Spleen (tissue), 11 donors: ENCODE measurements at regions not wholly inside any gene's neighbourhood (a gene's known extent, or its start where the extent isn't known, plus 50 kb on each side); places are given as distances from the start of the nearest gene placed in this dataset.

ENCODE experiments used
- DNase-seq: peaks from one replicate; pipeline ENCODE4 v3.0.0-alpha.2; 2020
- H3K27ac ChIP-seq, 8 donors: fragments of 200-600 bp; sonication (generic) in 7 of 8; 1 replicate in 4 of 8; 2 replicates in 4 of 8; pipeline versions ENCODE4 v1.5.0 to v1.8.0; 2016 to 2021; ENCODE audit warnings: inconsistent platforms in 4 of 8, mild to moderate bottlenecking in 4 of 8, moderate library complexity in 1 of 8
- H3K27me3 ChIP-seq, 7 donors: fragments of 200-600 bp; sonication (generic) in 6 of 7; replicated peaks in 1 of 7; 1 replicate in 4 of 7; 2 replicates in 3 of 7; pipeline versions ENCODE4 v1.5.0 to v1.8.0; 2016 to 2021; ENCODE audit warnings: inconsistent platforms in 3 of 7, mild to moderate bottlenecking in 1 of 7
- H3K36me3 ChIP-seq, 6 donors: fragments of 200-600 bp; sonication (generic) in 5 of 6; 1 replicate in 4 of 6; 2 replicates in 2 of 6; pipeline versions ENCODE4 v1.5.0 to v1.8.0; 2016 to 2021; ENCODE audit warnings: inconsistent platforms in 2 of 6
- H3K4me1 ChIP-seq, 6 donors: fragments of 200-600 bp; sonication (generic) in 5 of 6; 1 replicate in 3 of 6; 2 replicates in 3 of 6; pipeline versions ENCODE4 v1.5.0 to v1.8.0; 2016 to 2021; ENCODE audit warnings: inconsistent platforms in 3 of 6
- H3K4me3 ChIP-seq, 8 donors: fragments of 200-600 bp; sonication (generic) in 7 of 8; 1 replicate in 4 of 8; 2 replicates in 4 of 8; pipeline versions ENCODE4 v1.5.0 to v1.8.0; 2016 to 2021; ENCODE audit warnings: inconsistent platforms in 4 of 8, mild to moderate bottlenecking in 4 of 8, moderate library complexity in 2 of 8
- H3K9me3 ChIP-seq, 8 donors: fragments of 200-600 bp; sonication (generic) in 7 of 8; 1 replicate in 4 of 8; 2 replicates in 4 of 8; pipeline versions ENCODE4 v1.5.0 to v1.8.0; 2016 to 2021; ENCODE audit warnings: inconsistent platforms in 4 of 8
- CTCF ChIP-seq, 11 experiments: fragments of 200-600 bp in 7 of 11; fragments of 450-650 bp in 4 of 11; sonication (generic) in 4 of 11; IDR thresholded peaks in 8 of 11; conservative IDR thresholded peaks in 3 of 11; 1 replicate in 7 of 11; 2 replicates in 4 of 11; pipeline versions ENCODE4 v1.4.0 to v1.8.0; 2016 to 2021; ENCODE audit warnings: antibody characterized with exemption in 11 of 11, inconsistent platforms in 4 of 11, mild to moderate bottlenecking in 1 of 11
- POLR2A ChIP-seq, 3 donors: fragments of 450-650 bp; IDR thresholded peaks; one replicate each; pipeline ENCODE4 v1.5.1; 2017; ENCODE audit warnings: antibody characterized with exemption in 3 of 3, mild to moderate bottlenecking in 1 of 3
- POLR2AphosphoS5 ChIP-seq, 3 donors: sonication (generic); formaldehyde crosslinking; IDR thresholded peaks; one replicate each; pipeline ENCODE4 v1.5.1; 2017; ENCODE audit warnings: antibody characterized with exemption in 3 of 3
- WGBS, 5 donors: extraction: QIAGEN DNeasy Blood & Tissue Kit in 3 of 5; methylation state at CpG; one replicate each; pipeline versions ENCODE4 v1.1.5 to v1.1.7; 2013 to 2018; 5-methylcytosine and 5-hydroxymethylcytosine counted together
- intact Hi-C: fragments of 100-400 bp; cut with DNase I; formaldehyde crosslinking; loops from one replicate; pipeline ENCODE4 v1.15.0; 2023; ENCODE audit warnings: low total_unique reads
- donor health status: healthy with polysubstance abuse.
- donor health status: DM: no; HTN: no; CAD: no; lungs with moderate emphysema.
- donor health status: DM: no; HTN: no; CAD: no.
- donor health status: Bipolar disorder and iron deficiency.
- donor health status: healthy.
- donor health status: DM: no; HTN: no; CAD: no.
- donor health status: DM: yes; HTN: yes; CAD: no.

- no peak for DNase-seq
- TF ChIP-seq CTCF (IDR thresholded peaks at IDR 0.05 in 8 of 11, conservative IDR thresholded peaks at IDR 0.05 in 3 of 11) (no peak), POLR2A (IDR thresholded peaks at IDR 0.05) (no peak), POLR2AphosphoS5 (IDR thresholded peaks at IDR 0.05) (peak in 1 of 3 donors; percentile 72)
- 44 to 65% (median 52%) methylated on average over 8 of the region's 8 CpGs for WGBS, 5 donors
Observed at GRCh38 chr2:217223222-217223930, 363.5 kb upstream of the TNP1 start.

GRCh38 chr2:217222309-217222910 lies 362.5 kb upstream of the TNP1 start:
- H3K4me1 ChIP-seq: peaks cover 7 to 34% (median 19%) of the 10 kb centered on the region in 6 donors
- peaks cover 0 to 56% (median 0%) of the 10 kb centered on the region in 7 donors for H3K27me3 ChIP-seq
- intact Hi-C loops: no loop called here

More at GRCh38 chr2:217223222-217223930, 363.5 kb upstream of the TNP1 start:
- Histone ChIP-seq H3K27me3 (peaks cover 0 to 61% (median 0%) of the 10 kb centered on the region in 7 donors), H3K4me3 (no peak overlapping the region), H3K27ac (peak overlapping the region in 7 of 8 donors; percentile 30 to 73 (median 58)), H3K9me3 (peaks cover 0 to 7% (median 0%) of the 10 kb centered on the region in 8 donors), H3K36me3 (no peaks in the 10 kb centered on the region), H3K4me1 (peaks cover 7 to 34% (median 19%) of the 10 kb centered on the region in 6 donors)
- intact Hi-C loops: no loop called here

DNA sequence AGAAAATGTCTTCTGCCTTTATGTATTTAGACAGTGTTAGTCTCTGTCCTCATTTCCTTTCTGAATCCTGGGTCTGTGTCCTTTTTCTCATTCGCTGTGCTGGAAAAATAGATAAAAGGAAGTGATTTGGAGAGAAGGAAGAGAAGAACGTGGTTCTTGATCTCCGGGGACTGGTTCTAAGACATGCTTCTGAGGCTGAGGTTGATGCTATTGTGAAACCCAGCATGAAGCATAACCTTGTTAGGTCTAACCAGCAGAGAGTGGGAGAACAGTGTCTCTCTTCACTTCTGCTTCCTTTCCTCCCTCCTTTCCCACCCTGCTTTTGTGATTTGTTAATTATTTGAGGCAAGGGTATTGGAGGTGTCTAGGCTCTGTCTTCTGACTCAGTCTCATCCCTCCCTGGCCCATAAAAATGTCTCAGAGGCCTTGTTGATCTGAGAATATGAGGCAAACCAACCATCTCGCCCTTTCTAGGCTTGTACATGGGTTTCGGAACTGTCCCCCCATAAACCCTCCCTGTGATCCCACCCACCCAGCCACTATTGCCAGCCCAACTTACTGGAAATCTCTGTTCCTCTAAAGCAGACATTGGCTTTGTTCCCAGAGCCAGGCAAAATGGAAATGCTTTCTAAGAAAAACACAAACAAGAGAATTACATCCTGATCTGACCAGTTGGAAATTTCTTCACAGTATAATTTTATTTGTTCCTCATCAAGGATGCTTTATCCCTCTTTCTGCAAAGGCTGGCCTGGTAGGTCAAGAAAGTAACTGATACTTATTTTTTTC lies 360.6 kb upstream of the TNP1 start:
- DNase-seq: no peak
- Histone ChIP-seq H3K27me3 (peaks cover 0 to 57% (median 0%) of the 10 kb centered on the region in 7 donors), H3K27ac (peak overlapping the region in 1 of 8 donors; percentile 2), H3K4me1 (peaks cover 7 to 34% (median 21%) of the 10 kb centered on the region in 6 donors), H3K9me3 (peaks cover 0 to 7% (median 0%) of the 10 kb centered on the region in 8 donors), H3K36me3 (no peaks in the 10 kb centered on the region), H3K4me3 (no peak overlapping the region)
- 59 to 76% (median 67%) methylated on average over 5 of the region's 5 CpGs for WGBS, 5 donors
- intact Hi-C loops: no loop called here
- no peak for TF ChIP-seq CTCF (IDR thresholded peaks at IDR 0.05 in 8 of 11, conservative IDR thresholded peaks at IDR 0.05 in 3 of 11)
- TF ChIP-seq POLR2AphosphoS5 (IDR thresholded peaks at IDR 0.05): no peak
- TF ChIP-seq POLR2A (IDR thresholded peaks at IDR 0.05): no peak

More at GRCh38 chr2:217222309-217222910, 362.5 kb upstream of the TNP1 start:
- no peak for DNase-seq
- H3K4me3 ChIP-seq: no peak overlapping the region
- TF ChIP-seq CTCF (IDR thresholded peaks at IDR 0.05 in 8 of 11, conservative IDR thresholded peaks at IDR 0.05 in 3 of 11): no peak
- TF ChIP-seq POLR2AphosphoS5 (IDR thresholded peaks at IDR 0.05): no peak
- TF ChIP-seq POLR2A (IDR thresholded peaks at IDR 0.05): no peak
- no peaks in the 10 kb centered on the region for H3K36me3 ChIP-seq
- 16 to 44% (median 33%) methylated on average over 5 of the region's 5 CpGs for WGBS, 5 donors
- peaks cover 0 to 7% (median 0%) of the 10 kb centered on the region in 8 donors for H3K9me3 ChIP-seq
- peak overlapping the region in 3 of 8 donors; percentile 58 to 64 (median 62) for H3K27ac ChIP-seq
